GM12872 (cell line): ENCODE measurements at regions not wholly inside any gene's neighbourhood (a gene's known extent, or its start where the extent isn't known, plus 50 kb on each side); places are given as distances from the start of the nearest gene placed in this dataset.

Experiments used
- CTCF ChIP-seq: IDR thresholded peaks from 3 replicates; pipeline ENCODE4 v1.5.1; 2011; ENCODE audit warnings: low read depth, mild to moderate bottlenecking, low read length, moderate library complexity; ENCODE audit not compliant: insufficient read depth

- TF ChIP-seq CTCF: no peak
Observed at GRCh38 chr10:124318076-124318475, 100.6 kb downstream of the OAT start.

GRCh38 chr10:124316326-124316725 lies 102.4 kb downstream of the OAT start:
- no peak for TF ChIP-seq CTCF

GRCh38 chr10:124315591-124316270 lies 103.0 kb downstream of the OAT start:
- no peak for TF ChIP-seq CTCF

- TF ChIP-seq CTCF: no peak
Observed at GRCh38 chr10:124313374-124313773, 105.3 kb downstream of the OAT start.

- no peak for TF ChIP-seq CTCF
Observed at GRCh38 chr10:124308811-124309210, 109.9 kb downstream of the OAT start.

- TF ChIP-seq CTCF: no peak
Observed at GRCh38 chr10:124308056-124308645, 110.6 kb downstream of the OAT start.

- TF ChIP-seq CTCF: no peak
Observed at GRCh38 chr10:124307591-124307990, 111.1 kb downstream of the OAT start.
